Umbilical cord (tissue), 1 donor: ENCODE measurements at regions not wholly inside any gene's neighbourhood (a gene's known extent, or its start where the extent isn't known, plus 50 kb on each side); places are given as distances from the start of the nearest gene placed in this dataset.
A peak's percentile ranks its signal among the peaks of the same experiment; 100 is the strongest.
"Not testable (repeated sequence)": the region's sequence is repeated elsewhere in the genome, so short reads cannot be mapped to it uniquely, and the experiment has no call there.

ENCODE experiments used
- DNase-seq: peaks from one replicate; pipeline ENCODE4 v3.0.0-alpha.2; 2015; ENCODE audit warnings: low spot score

DNA sequence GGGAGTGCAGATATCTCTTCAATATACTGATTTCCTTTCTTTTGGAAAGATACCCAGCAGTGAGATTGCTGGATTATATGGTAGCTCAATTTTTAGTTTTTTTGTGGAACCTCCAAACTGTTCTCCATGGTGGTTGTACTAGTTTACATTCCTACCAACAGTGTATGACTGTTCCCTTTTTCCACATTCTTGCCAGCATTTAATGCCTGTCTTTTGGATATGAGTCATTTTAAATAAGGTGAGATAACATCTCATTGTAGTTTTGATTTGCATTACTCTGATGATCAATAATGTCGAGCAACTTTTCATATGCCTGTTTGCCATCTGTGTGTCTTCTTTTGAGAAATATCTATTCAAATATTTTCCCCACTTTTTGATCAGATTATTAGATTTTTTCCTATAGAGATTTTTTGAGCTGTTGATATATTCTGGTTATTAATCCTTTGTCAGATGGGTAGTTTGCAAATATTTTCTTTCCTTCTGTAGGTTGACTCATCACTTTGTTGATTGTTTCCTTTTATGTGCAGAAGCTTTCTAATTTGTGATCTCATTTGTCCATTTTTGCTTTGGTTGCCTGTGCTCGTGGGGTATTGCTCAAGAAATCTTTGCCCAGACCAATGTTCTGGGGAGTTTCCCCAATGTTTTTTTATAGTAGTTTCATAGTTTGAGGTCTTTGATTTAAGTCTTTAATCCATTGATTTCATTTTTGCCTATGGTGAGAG is 552.7 kb downstream of the ZNF674 start:
- DNase-seq = no peak

DNA sequence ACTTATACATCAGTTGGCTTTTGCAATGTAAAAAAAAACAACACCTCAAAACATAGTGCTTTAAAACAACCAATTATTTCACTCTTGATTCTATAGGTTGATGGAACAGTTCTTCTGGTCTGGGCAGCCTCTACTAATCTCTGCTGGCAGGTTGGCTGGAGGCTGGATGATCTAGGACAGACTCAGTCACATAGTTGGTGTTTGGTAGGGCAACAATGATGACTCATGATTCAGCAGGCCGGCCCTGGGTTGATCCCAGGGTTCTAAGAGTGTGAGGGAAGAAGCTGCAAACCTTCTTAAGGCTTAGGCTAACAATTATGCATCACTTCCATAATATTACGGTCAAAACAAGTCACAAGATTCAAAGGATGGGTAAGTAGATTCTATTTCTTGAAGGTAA is 558.2 kb downstream of the ZNF674 start:
- DNase-seq = no peak

DNA sequence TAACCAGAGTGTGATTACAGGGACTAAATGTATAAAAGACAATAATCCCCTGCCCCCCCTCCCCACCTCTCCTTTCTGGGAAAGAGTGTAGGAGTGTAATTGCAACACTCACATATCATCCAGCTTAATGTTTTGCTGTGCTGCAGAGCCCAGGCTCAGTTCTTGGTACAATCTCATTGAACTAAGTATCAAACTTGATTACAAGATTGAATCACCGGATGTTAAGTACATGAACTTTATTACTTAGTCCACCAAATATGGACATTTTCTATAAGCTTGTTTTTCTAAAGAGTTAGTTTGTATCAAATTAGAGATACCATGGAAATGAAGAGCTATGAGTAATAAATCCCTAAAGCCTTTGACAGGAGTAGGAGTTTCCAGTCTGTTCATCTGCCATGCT is 559.1 kb downstream of the ZNF674 start:
- DNase-seq = peak; percentile 78

DNA sequence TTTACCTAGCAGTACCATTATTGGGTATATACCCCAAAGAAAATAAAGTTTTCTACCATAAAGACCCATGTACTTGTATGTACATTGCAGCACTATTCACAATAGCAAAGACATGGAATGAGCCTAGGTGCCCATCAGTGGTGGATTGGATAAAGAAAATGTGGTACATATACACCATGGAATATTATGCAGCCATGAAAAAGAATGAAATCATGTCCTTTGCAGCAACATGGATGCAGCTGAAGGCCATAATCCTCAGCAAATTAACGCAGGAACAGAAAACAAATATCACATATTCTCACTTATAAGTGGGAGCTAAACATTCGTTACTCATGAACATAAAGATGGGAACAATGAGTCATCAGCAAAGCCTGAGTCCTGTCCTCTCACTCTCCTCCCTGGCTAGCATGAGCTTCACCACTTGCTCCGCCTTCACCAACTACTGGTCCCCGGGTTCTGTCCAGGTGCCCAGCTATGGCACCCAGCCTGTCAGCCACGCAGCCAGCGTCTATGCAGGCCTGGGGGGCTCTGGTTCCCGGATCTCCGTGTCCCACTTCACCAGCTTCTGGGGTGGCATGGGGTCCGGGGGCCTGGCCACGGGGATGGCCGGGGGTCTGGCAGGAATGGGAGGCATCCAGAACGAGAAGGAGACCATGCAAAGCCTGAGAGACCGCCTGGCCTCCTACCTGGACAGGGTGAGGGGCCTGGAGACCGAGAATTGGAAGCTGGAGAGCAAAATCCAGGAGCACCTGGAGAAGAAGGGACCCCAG is 562.1 kb downstream of the ZNF674 start:
- not testable (repeated sequence) for DNase-seq

DNA sequence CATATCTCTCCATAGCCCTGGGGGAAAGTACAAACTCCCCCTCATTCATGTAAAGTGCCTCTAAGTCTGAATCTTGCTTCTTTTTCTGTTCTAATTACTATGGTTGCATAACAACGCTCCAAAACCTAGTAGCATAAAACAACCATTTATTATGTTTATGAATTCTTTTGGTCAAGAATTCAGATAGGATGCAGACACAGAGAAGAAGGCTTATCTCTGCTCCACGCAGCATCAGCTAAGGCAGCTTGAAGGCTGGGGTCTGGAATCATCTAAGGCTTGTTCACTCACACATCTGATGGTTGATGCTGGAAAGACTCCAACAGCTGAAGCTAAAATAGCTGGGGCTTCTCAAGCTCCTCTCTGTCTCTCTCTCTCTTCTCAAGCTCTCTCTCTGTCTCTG is 564.5 kb downstream of the ZNF674 start:
- peak; percentile 88 for DNase-seq

DNA sequence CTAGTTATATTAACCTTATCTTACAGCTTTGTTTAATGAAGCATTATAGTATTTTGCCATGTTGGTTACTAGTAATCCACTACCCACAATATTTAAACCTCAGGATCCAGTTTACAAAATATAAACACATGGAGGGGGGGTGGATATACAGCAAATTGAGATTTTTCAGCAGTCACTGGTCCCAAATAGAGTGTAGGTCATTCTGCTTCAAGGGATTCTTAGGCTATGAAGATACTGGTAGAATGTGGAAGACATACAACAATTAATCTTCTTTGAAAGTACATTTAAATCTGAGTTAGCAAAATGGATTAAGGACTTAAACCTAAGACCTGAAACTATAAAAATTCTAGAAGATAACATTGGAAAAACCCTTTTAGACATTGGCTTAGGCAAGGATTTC is 569.6 kb downstream of the ZNF674 start:
- peak; percentile 63 for DNase-seq

DNA sequence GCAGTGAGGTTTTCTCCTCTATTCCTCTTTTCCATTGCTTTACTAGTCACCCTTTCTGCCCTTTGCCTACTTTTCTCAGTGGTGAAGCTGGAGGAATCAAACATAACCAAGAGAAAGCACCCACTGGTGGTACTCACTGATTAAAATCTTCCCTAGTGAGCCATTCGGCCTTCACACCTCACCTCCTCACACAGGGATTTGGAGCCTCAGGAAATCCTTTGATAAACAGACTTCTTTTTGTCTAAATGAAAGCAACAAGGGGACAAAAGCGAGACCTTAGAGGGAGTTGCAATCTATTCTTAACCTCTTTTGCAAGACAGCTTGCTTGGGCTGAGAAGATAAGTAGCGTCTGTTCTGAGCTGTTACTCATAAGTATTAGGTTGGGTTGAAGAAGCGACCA is 572.6 kb downstream of the ZNF674 start:
- DNase-seq = no peak

DNA sequence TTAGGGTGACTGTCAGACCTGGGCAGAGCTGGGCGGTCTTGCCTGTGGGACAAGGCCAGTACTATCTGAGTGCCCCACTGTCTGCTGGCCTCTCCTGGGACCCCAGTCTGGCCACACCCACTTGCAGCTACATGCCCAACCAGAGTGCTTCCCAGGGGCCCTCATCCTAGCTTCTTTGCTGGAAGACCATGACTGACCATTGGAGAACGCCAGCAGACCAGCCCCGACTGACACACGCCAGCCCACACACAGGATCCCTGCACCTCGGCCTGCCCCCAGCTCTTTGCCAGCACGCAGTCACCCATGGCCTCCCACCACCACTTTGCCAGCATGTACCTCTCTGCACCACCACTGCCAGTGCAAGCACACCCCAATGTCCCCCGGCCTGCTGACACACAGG is 585.7 kb downstream of the ZNF674 start:
- DNase-seq = no peak

DNA sequence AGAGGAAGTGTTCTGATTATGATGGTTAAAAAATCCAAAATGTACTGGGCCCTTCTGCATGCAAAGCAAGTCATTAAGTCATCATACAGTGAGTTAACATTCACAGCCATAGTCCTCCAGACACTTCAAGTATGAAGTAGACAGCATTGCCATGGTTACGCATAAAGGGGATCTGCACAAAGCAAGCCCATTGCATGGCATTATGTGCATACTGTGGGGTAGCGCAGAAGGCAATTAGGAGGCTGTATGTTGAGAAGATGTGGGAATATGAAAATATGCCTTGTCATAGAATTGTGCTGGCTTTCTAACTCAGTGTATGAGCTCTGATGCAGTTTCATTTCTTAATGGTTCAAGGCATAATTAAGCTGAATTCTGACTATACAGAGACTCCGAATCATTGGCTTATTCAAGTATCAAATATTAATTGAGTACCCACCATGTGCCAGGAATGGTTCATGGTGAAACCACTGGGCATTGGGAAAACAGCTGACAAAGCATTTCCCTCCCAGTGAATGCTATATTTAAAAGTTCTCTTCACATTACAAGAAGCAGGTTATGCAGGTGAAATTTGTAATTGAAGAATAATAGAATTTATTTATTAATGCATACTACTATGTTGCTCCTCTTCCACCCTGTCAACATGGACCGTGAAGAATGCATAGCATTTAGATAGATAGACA is 588.9 kb downstream of the ZNF674 start:
- no peak for DNase-seq

DNA sequence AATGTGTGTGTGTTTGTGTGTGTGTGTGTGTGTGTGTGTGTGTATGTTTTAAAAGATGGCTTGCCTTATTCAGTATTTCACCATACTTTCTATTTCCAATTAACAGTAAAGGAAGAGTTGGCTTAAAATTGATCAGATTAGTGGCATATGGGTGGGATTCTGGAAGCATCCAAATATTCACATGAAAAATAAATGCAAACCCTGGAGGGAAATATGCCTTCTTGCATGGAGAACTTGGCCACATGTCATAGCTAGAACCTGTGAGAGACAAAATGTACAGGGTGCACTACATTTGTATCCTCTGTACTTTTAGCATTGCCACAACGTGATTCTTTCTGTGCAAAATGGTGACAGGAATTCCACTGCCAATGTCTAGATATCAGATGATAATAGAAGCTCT is 589.6 kb downstream of the ZNF674 start:
- no peak for DNase-seq

DNA sequence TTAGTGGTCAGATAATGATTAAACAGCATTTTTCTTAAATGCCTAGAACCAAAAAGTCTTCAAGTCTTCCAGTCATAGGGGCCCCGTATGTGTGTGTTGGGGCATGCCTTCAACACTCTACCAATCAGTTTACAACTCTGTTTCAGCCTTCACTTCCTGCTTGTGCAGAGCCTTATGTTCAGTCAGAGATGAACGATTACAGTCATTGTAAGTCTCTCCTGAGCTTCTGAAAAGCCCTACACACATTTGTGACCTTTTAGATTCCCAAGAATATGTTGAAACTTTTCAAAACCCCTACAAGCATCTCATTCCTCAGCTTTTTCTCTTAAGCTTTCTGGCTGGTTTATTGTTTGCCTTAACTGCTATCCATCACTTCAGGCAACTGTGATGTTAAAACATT is 591.2 kb downstream of the ZNF674 start:
- peak; percentile 45 for DNase-seq

DNA sequence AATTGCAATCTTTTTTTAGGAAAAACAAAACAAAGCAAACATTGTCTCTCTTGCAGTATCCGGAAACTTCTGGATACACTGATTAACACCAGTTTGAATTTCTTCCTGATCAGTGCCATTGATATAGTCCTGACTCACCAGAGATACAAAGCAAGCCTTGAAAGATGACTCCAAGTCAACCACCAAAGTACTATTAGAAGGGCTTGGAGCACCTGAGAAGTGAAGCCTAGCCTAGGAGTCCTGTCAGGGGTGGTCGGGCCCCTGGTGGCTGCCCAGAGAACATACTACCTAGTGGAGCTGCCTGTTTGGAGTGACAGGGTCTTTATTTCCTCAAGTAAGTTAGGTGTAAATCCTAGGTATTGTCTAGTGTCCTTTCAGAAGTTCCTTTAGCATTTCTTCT is 593.2 kb downstream of the ZNF674 start:
- no peak for DNase-seq

DNA sequence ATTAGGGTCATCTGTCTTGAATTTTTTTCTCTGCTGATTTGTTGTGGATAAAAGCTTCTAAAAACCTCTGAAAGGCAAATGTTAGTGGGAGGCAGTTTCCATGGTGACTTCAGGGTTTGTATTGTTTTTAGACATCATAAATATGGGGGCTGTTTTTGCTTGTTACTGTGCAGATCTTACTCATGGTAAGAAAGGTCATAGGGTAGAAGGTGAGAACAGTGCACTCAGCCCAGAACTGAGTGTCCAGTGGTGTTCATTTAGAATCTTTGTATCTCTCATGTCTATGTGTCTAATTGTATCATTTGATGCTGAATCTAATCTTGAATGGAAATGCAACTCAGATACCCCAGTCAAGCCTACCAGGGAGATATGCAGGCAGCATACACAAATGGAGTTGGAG is 609.8 kb downstream of the ZNF674 start:
- DNase-seq = no peak

DNA sequence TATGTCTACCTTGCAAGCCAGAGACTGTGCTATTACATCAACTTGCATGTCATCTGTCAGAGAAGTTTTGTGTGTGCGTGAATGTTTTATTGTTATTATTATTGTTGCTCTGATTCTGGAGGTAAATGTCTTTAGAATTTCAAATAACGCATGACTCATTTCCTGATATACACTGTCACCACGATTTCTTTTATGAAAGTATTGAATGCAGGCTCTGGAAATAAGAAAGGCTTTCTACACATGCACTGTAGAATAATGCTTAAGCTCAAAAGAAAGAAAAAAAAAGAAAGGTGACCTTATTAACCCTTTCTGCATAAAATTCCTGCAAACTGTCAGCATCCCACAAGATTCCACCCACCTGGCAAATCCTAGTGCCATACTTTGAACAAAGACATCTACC is 632.9 kb downstream of the ZNF674 start:
- no peak for DNase-seq

DNA sequence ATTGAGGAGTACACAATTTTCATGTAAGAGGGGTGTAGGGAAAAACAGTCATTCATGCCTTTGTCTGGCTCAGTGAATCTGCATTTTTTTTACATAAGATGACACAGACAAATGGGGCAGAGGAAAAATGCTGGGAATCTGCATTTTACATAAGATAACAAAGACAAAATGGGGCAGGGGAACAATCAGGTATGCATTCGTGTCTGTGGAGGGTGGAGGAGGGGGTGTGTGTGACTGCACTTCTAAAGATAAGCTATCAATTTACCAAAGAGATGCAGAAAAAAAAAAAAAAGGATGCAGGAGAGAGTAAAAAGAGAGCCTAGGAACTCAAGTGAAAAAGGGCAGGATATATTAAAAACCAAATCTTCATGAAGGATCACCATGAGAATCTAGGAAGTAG is 637.4 kb downstream of the ZNF674 start:
- no peak for DNase-seq

DNA sequence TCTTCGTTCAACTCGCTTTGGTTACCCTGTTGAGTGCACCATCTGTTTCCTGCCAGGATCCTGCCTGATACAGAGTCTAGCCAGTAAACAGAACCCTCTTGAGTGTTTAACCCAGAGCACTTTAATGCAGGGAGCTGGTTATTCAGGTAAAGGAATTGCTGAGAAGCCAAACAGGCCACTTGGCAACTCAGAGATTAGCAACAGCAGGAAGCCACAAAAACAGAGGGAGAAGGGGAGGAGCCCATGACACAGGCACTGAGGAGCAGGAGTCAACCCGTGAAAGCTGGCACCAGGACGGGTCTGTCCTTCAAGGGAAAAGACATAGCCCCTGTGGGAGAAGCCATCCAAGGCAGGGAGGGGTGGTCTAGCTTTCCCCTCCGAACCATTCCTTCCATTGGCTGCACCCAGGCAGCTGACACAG is 641.4 kb downstream of the ZNF674 start:
- no peak for DNase-seq

DNA sequence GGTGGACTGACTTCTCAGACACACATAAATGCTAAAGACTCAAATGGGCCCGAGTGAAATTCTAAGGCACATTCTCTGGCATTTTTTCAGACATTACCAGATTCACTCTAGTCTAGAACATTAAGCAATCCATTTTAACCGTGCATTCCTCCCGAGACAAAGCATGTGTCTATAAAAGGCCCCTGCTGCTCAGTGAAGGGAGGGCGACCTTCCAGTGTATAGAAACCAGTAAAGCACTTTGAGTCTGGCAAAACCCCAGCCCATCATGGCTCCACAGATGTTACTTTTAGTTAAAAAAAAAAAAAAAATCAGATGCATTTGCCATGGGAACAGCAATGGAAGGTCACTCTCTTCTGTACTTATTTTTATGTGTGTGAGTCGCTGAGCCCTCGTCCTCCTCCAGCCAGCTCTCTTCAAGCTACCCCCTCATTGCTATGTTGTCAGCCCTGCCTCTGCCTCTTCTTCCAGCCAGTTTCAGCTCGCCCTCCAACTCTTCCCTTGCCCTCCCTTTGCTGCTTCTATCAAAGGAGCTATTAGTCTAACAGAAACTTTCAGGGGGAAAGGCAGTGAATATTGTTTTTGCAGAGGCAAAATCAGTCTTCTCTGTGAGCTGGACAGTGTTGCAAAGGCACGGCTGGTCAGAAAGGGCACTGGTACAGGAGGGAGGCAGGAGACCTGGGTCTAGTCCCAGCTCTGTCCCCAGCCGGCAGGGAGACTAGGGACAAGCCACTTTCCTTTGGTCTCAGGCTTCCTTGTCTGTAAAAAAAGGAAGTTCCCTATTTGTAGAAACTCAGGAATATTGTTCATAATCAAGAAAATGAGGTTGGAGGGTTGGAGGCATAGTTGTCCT is 644.2 kb downstream of the ZNF674 start:
- peak; percentile 17 for DNase-seq

DNA sequence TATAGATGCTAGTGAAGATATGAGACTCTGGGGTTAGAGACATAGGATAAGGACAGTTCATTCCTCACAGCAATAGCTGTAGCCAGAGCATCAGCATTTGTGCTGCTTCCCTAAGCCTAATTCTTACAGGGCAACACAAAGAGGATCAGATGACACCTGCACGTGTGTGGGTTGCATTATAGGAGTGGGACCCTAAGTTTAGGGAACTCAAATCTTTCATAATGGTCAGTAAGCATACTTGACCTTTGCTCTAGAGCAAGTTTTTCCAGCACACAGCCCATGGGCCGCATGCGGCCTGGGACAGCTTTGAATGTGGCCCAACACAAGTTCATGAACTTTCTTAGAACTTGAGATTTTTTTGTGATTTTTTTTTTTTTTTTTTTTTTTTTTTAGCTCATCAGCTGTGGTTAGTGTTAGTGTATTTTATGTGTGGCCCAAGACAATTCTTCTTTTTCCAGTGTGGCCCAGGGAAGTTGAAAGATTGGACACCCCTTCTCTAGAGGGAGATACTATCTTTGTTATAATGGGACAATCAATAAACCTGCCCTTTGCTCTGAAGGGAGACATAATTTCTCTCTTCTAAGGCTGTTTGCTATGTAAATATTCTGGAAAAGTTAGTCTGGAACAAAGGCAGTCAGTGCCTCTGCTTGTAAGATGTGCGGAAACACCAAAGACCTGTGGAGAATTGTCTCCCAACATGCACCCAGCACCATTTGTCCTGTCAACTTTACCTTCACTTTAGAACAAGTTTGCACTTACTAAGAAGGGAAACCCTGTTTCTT is 650.2 kb downstream of the ZNF674 start:
- DNase-seq = no peak

DNA sequence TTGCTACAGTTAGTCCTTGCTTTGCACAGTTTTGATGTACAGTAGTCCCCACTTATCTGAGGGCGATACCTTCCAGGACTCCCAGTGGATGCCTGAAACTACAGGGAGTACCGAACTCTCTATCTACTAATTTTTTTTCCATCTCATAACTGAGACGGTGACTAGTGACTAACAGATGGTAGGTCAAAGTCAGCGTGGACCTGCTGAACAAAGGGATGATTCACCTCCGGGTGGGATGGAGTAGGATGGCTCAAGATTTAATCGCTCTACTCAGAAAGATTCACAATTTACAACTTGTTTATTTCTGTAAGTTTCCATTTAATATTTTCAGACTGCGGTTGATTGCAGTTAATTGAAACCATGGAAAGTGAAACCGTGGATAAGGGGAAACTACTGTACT is 655.8 kb downstream of the ZNF674 start:
- DNase-seq = no peak

DNA sequence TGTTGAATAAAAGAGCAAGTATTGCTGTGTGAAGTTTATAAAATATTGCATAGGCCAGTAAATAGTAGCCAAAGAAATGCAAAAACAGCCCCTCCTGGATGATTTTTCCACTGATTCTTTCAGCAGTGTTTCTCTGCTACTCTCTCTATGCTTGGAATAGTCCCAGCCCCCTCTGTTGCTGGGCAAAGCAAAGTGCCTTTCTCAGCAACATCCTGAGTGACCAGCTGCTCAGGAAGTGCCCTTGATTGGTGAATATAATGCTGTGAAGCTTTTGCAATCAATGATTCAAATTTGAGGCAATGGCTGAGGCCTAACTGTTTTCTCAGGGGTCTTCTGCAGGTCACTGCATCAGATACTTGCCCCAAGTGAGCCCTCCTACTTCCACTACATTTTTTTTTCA is 656.7 kb downstream of the ZNF674 start:
- DNase-seq = no peak

DNA sequence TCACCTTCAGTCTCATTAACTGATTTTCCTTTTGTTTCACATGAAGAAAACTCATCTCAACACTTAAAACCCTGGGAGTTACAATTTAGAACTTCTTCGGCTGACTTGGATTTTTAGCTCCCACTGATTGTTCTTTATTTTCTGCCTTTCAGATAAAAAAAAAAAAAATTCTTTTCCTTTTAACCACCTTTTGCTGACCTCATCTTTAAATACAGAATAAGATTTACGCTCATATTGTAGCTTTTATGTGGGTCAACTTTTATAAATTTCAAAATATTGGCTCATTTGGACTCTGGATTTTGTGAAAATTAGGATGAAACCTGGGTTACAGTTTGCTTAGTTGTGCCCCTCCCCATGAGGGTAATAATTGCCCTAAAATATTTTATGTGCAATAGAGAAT is 659.3 kb downstream of the ZNF674 start:
- no peak for DNase-seq
